Activated CD4-positive, alpha-beta memory T cell treated with anti-CD3 and anti-CD28 coated beads, Interleukin-2, amount 10 ng/mL, durations not matched to agents 7 days and 5 days (primary cell): ENCODE measurements at regions not wholly inside any gene's neighbourhood (a gene's known extent, or its start where the extent isn't known, plus 50 kb on each side); places are given as distances from the start of the nearest gene placed in this dataset.
"Not testable (repeated sequence)": the region's sequence is repeated elsewhere in the genome, so short reads cannot be mapped to it uniquely, and the experiment has no call there.

Source experiments
- CTCF ChIA-PET: fragments of 350-600 bp; sonication (Branson Sonifier 250); formaldehyde crosslinking; loops from one replicate; lab custom pipeline; 2021; ENCODE audit warnings: antibody characterized with exemption, inconsistent platforms; lab: Charles Lee
- POLR2A ChIA-PET: fragments of 350-600 bp; sonication (Branson Sonifier 250); formaldehyde crosslinking; loops from one replicate; lab custom pipeline; 2021; ENCODE audit warnings: antibody characterized with exemption; lab: Charles Lee
- DNase-seq: peaks from one replicate; pipeline ENCODE4 v3.0.0-alpha.2; 2020
- H3K27ac Mint-ChIP-seq: one replicate; pipeline ENCODE4 v1.8.0; 2021; ENCODE audit warnings: mild to moderate bottlenecking, mixed read lengths
- H3K27me3 Mint-ChIP-seq: one replicate; pipeline ENCODE4 v1.8.0; 2021; ENCODE audit warnings: mixed read lengths
- H3K36me3 Mint-ChIP-seq: one replicate; pipeline ENCODE4 v1.8.0; 2021; ENCODE audit warnings: low read depth, mixed read lengths
- H3K4me1 Mint-ChIP-seq: one replicate; pipeline ENCODE4 v1.8.0; 2021; ENCODE audit warnings: mixed read lengths
- H3K4me3 Mint-ChIP-seq: one replicate; pipeline ENCODE4 v1.8.0; 2021; ENCODE audit warnings: mild to moderate bottlenecking, mixed read lengths
- H3K9me3 Mint-ChIP-seq: one replicate; pipeline ENCODE4 v1.8.0; 2021; ENCODE audit warnings: mixed read lengths

GRCh38 chr3:3347056-3347455 is 167.6 kb upstream of the CRBN start:
- H3K4me3 Mint-ChIP-seq, POLR2A ChIA-PET, H3K27me3 Mint-ChIP-seq: not testable (repeated sequence)

DNA sequence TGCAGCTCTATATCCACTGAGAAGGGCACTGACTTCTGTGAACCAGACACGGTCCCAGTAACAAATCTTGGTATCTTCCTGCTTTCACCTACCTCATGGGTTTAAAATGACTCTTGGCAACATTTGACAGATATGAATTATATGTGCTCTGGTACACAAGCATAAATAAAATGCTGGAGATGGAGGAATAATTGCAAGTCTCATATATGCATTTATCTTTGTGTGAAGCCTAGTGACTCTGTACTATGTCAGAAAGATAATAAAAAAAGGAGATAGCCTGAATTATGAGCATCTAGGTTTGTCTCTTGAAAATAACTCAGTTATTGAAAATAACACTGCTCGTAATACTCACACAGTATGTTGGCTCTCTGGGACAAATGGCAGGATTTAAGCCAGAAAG is 167.1 kb upstream of the CRBN start:
- Mint-ChIP-seq H3K36me3 (no peaks in the 10 kb centered on the region), H3K4me1 (no peaks in the 10 kb centered on the region), H3K27ac (no peak overlapping the region), H3K4me3 (no peak overlapping the region), H3K27me3 (no peaks in the 10 kb centered on the region), H3K9me3 (no peaks in the 10 kb centered on the region)
- no peak for DNase-seq
- CTCF ChIA-PET = no interaction called here
- POLR2A ChIA-PET = no interaction called here

More at GRCh38 chr3:3347056-3347455, 167.6 kb upstream of the CRBN start:
- H3K36me3 Mint-ChIP-seq, H3K9me3 Mint-ChIP-seq, DNase-seq, H3K4me1 Mint-ChIP-seq, H3K27ac Mint-ChIP-seq, CTCF ChIA-PET: not testable (repeated sequence)

- Mint-ChIP-seq H3K27ac (no peak overlapping the region), H3K36me3 (no peaks in the 10 kb centered on the region), H3K4me1 (no peaks in the 10 kb centered on the region), H3K9me3 (no peaks in the 10 kb centered on the region), H3K27me3 (no peaks in the 10 kb centered on the region), H3K4me3 (no peak overlapping the region)
- no peak for DNase-seq
- POLR2A ChIA-PET = no interaction called here
- CTCF ChIA-PET = no interaction called here
Measured at GRCh38 chr3:3342141-3342540, 162.7 kb upstream of the CRBN start.

- Mint-ChIP-seq H3K4me1 (no peaks in the 10 kb centered on the region), H3K27me3 (no peaks in the 10 kb centered on the region), H3K27ac (no peak overlapping the region), H3K36me3 (no peaks in the 10 kb centered on the region), H3K4me3 (no peak overlapping the region), H3K9me3 (no peaks in the 10 kb centered on the region)
- DNase-seq = no peak
- CTCF ChIA-PET = no interaction called here
- POLR2A ChIA-PET = no interaction called here
Measured at GRCh38 chr3:3340965-3341895, 161.7 kb upstream of the CRBN start.

DNA sequence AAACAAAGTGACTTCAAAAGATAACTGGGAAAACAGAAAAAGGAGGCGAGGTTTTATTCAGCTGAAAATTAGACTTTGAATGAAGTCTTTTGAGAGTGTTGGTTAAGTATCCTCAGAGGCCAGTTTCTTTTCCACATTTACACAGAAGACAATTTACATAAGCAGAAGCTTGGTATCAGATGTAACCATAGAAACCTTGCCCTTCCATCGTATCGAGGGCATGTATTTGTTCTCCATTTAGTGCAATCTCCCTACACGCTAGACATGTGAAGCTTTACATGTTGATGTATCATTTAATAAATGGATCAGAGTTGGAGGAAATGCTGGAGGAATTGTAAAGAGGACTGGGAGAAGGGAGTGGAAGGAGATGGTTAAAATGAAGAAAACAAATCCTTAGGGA is 161.0 kb upstream of the CRBN start:
- Mint-ChIP-seq H3K9me3 (no peaks in the 10 kb centered on the region), H3K27ac (no peak overlapping the region), H3K27me3 (no peaks in the 10 kb centered on the region), H3K36me3 (no peaks in the 10 kb centered on the region), H3K4me1 (no peaks in the 10 kb centered on the region), H3K4me3 (no peak overlapping the region)
- POLR2A ChIA-PET = no interaction called here
- CTCF ChIA-PET = no interaction called here
- no peak for DNase-seq

DNA sequence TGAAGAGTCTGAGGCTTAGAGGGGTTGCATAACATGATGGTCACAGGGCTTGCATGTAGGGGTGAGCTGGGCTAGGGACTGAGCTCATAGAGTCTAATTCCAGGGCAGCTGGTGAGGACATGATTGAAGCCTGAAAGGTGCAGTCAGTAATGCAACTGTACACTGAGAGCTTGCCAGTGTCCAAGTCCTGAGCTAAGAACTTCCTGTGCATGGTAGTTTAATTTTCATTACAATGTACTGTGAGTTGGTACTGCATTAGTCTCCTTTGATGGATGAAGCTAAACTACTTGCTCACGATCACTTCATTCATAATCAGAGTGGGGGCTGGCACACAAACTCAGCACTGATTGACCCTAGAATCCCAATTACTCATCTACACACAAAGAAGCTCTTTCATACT is 156.4 kb upstream of the CRBN start:
- H3K4me3 Mint-ChIP-seq = no peak overlapping the region
- H3K27ac Mint-ChIP-seq = no peak overlapping the region
- no peak for DNase-seq
- no peaks in the 10 kb centered on the region for H3K27me3 Mint-ChIP-seq
- H3K9me3 Mint-ChIP-seq = no peaks in the 10 kb centered on the region
- no peaks in the 10 kb centered on the region for H3K4me1 Mint-ChIP-seq
- H3K36me3 Mint-ChIP-seq = no peaks in the 10 kb centered on the region
- POLR2A ChIA-PET = no interaction called here
- CTCF ChIA-PET = no interaction called here

- DNase-seq = no peak
- Mint-ChIP-seq H3K4me1 (no peaks in the 10 kb centered on the region), H3K27ac (no peak overlapping the region), H3K9me3 (no peaks in the 10 kb centered on the region), H3K27me3 (no peaks in the 10 kb centered on the region), H3K4me3 (no peak overlapping the region), H3K36me3 (no peaks in the 10 kb centered on the region)
- CTCF ChIA-PET = no interaction called here
- POLR2A ChIA-PET = no interaction called here
Measured at GRCh38 chr3:3334491-3334890, 155.0 kb upstream of the CRBN start.

DNA sequence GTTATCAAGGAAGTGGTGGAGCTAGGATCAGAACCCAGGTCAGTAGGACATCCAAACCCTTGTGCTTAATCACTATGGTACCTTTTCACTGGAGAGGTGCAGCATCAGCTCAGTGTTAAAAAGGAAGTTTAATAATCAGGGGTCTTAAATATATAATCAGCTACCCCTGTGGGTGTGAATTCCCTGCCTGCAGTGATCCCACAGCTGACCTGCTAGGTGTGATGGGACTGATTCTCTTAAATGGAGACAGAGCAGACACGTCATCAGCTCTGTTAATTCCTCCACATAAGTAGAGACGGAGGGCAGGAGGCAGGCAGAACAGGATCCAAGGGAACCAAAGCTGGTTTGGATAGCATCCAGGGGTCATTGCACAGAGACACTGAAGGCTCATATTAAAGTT is 154.1 kb upstream of the CRBN start:
- no peaks in the 10 kb centered on the region for H3K27me3 Mint-ChIP-seq
- CTCF ChIA-PET = no interaction called here

GRCh38 chr3:3316521-3316920 is 137.0 kb upstream of the CRBN start:
- Mint-ChIP-seq H3K4me3 (no peak overlapping the region), H3K4me1 (no peaks in the 10 kb centered on the region), H3K36me3 (no peaks in the 10 kb centered on the region), H3K27ac (no peak overlapping the region), H3K9me3 (no peaks in the 10 kb centered on the region), H3K27me3 (no peaks in the 10 kb centered on the region)
- no peak for DNase-seq
- CTCF ChIA-PET = no interaction called here
- POLR2A ChIA-PET = no interaction called here

More for the DNA sequence above, 154.1 kb upstream of the CRBN start:
- no peak for DNase-seq
- H3K4me1 Mint-ChIP-seq = no peaks in the 10 kb centered on the region
- no peak overlapping the region for H3K4me3 Mint-ChIP-seq
- POLR2A ChIA-PET = no interaction called here
- no peaks in the 10 kb centered on the region for H3K9me3 Mint-ChIP-seq
- no peak overlapping the region for H3K27ac Mint-ChIP-seq
- H3K36me3 Mint-ChIP-seq = no peaks in the 10 kb centered on the region

GRCh38 chr3:3315846-3316245 is 136.4 kb upstream of the CRBN start:
- H3K9me3 Mint-ChIP-seq = no peaks in the 10 kb centered on the region
- H3K4me1 Mint-ChIP-seq = no peaks in the 10 kb centered on the region
- no peak for DNase-seq
- H3K27me3 Mint-ChIP-seq = no peaks in the 10 kb centered on the region
- CTCF ChIA-PET = no interaction called here
- H3K36me3 Mint-ChIP-seq = no peaks in the 10 kb centered on the region
- no peak overlapping the region for H3K27ac Mint-ChIP-seq
- H3K4me3 Mint-ChIP-seq = no peak overlapping the region
- POLR2A ChIA-PET = no interaction called here

DNA sequence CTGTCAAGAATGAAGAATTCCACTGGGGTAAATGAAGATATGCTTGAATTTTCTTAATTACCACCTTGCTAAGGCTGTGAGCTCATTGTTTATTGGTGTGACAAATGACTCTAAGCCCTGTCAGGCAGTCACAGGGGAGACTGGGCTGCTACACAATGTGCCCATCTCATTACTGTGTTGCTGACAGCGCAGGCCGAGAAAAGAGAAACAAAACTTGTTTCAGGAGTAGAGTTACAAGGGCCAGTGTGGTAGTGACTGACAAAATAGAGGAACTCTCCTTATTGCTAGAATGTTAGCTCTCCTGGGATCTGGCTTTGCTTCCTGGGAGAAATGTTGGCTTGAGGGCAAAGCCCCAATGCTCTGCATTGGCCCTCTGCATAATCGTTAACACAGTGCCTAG is 130.4 kb upstream of the CRBN start:
- H3K4me1 Mint-ChIP-seq = no peaks in the 10 kb centered on the region
- H3K36me3 Mint-ChIP-seq = no peaks in the 10 kb centered on the region
- DNase-seq = no peak
- POLR2A ChIA-PET = no interaction called here
- no peaks in the 10 kb centered on the region for H3K9me3 Mint-ChIP-seq
- no peak overlapping the region for H3K27ac Mint-ChIP-seq
- H3K27me3 Mint-ChIP-seq = peaks cover 2% of the 10 kb centered on the region
- CTCF ChIA-PET = no interaction called here
- no peak overlapping the region for H3K4me3 Mint-ChIP-seq

GRCh38 chr3:3308809-3309208 is 129.3 kb upstream of the CRBN start:
- CTCF ChIA-PET = no interaction called here
- no peak overlapping the region for H3K4me3 Mint-ChIP-seq
- no peaks in the 10 kb centered on the region for H3K9me3 Mint-ChIP-seq
- H3K36me3 Mint-ChIP-seq = no peaks in the 10 kb centered on the region
- DNase-seq = no peak
- H3K27me3 Mint-ChIP-seq = peaks cover 2% of the 10 kb centered on the region
- H3K27ac Mint-ChIP-seq = no peak overlapping the region
- POLR2A ChIA-PET = no interaction called here
- H3K4me1 Mint-ChIP-seq = no peaks in the 10 kb centered on the region

GRCh38 chr3:3307491-3307890 is 128.0 kb upstream of the CRBN start:
- ChIA-PET CTCF (no interaction called here), POLR2A (no interaction called here)
- H3K27me3 Mint-ChIP-seq = peaks cover 2% of the 10 kb centered on the region
- no peak overlapping the region for H3K27ac Mint-ChIP-seq
- no peak for DNase-seq
- no peaks in the 10 kb centered on the region for H3K36me3 Mint-ChIP-seq
- H3K4me1 Mint-ChIP-seq = no peaks in the 10 kb centered on the region
- H3K9me3 Mint-ChIP-seq = no peaks in the 10 kb centered on the region
- H3K4me3 Mint-ChIP-seq = no peak overlapping the region

- peaks cover 2% of the 10 kb centered on the region for H3K27me3 Mint-ChIP-seq
- H3K27ac Mint-ChIP-seq = no peak overlapping the region
- H3K4me3 Mint-ChIP-seq = no peak overlapping the region
- DNase-seq = no peak
- H3K36me3 Mint-ChIP-seq = no peaks in the 10 kb centered on the region
- ChIA-PET CTCF (no interaction called here), POLR2A (no interaction called here)
- no peaks in the 10 kb centered on the region for H3K4me1 Mint-ChIP-seq
- no peaks in the 10 kb centered on the region for H3K9me3 Mint-ChIP-seq
Measured at GRCh38 chr3:3305841-3306240, 126.3 kb upstream of the CRBN start.
